Brain microvascular endothelial cell (primary cell): ENCODE measurements at regions not wholly inside any gene's neighbourhood (a gene's known extent, or its start where the extent isn't known, plus 50 kb on each side); places are given as distances from the start of the nearest gene placed in this dataset.

ENCODE experiments used
- DNase-seq: peaks from one replicate; pipeline ENCODE4 v3.0.0-alpha.2; 2020
- H3K27ac ChIP-seq: fragments of 250-450 bp; sonication (Bioruptor Pico); 2 replicates; pipeline ENCODE4 v1.5.1; 2020; ENCODE audit warnings: mild to moderate bottlenecking, moderate library complexity
- H3K27me3 ChIP-seq: fragments of 250-450 bp; sonication (Bioruptor Pico); replicated peaks from 2 replicates; pipeline ENCODE4 v1.5.1; 2020; ENCODE audit warnings: mild to moderate bottlenecking
- H3K36me3 ChIP-seq: fragments of 250-450 bp; sonication (Bioruptor Pico); replicated peaks from 2 replicates; pipeline ENCODE4 v1.5.1; 2020; ENCODE audit warnings: mild to moderate bottlenecking
- H3K4me3 ChIP-seq: 2 replicates; pipeline ENCODE4 v1.5.1; 2011; ENCODE audit warnings: low read depth, mild to moderate bottlenecking, control low read depth, low read length, moderate library complexity
- CTCF ChIP-seq: IDR thresholded peaks from 2 replicates; pipeline ENCODE4 v1.5.1; 2011; ENCODE audit warnings: low read depth, mild to moderate bottlenecking, moderate library complexity, low read length, control low read depth, inconsistent platforms; ENCODE audit errors: missing control alignments
- in situ Hi-C: cut with HindIII; loops from 2 replicates; pipeline ENCODE4 v1.10.0; 2017; ENCODE audit warnings: low sequenced_read_pairs, low pct_ligation_motif_present

GRCh38 chr13:34805347-34805746 lies 136.7 kb upstream of the NBEA start:
- H3K4me3 ChIP-seq, result no peak overlapping the region
- no peak overlapping the region for H3K27ac ChIP-seq
- H3K27me3 ChIP-seq, result no peaks in the 10 kb centered on the region
- H3K36me3 ChIP-seq, result no peaks in the 10 kb centered on the region
- no peak for DNase-seq
- in situ Hi-C loops, result no loop called here
- no peak for TF ChIP-seq CTCF

GRCh38 chr13:34808649-34809048 lies 133.4 kb upstream of the NBEA start:
- no peaks in the 10 kb centered on the region for H3K27me3 ChIP-seq
- no peak for DNase-seq
- no peak overlapping the region for H3K4me3 ChIP-seq
- H3K27ac ChIP-seq, result no peak overlapping the region
- TF ChIP-seq CTCF, result no peak
- in situ Hi-C loops, result no loop called here
- no peaks in the 10 kb centered on the region for H3K36me3 ChIP-seq

- DNase-seq, result no peak
- Histone ChIP-seq H3K27me3 (no peaks in the 10 kb centered on the region), H3K27ac (no peak overlapping the region), H3K4me3 (no peak overlapping the region), H3K36me3 (no peaks in the 10 kb centered on the region)
- no peak for TF ChIP-seq CTCF
- in situ Hi-C loops, result no loop called here
These were observed 131.1 kb upstream of the NBEA start for GRCh38 chr13:34810996-34811395.

GRCh38 chr13:34815526-34815925 lies 126.5 kb upstream of the NBEA start:
- no peak for DNase-seq
- Histone ChIP-seq H3K27me3 (no peaks in the 10 kb centered on the region), H3K36me3 (no peaks in the 10 kb centered on the region), H3K4me3 (no peak overlapping the region), H3K27ac (no peak overlapping the region)
- no peak for TF ChIP-seq CTCF
- in situ Hi-C loops, result no loop called here

GRCh38 chr13:34816245-34816884 lies 125.7 kb upstream of the NBEA start:
- in situ Hi-C loops, result no loop called here
- no peak overlapping the region for H3K27ac ChIP-seq

More at GRCh38 chr13:34816245-34816884, 125.7 kb upstream of the NBEA start:
- no peaks in the 10 kb centered on the region for H3K36me3 ChIP-seq
- no peaks in the 10 kb centered on the region for H3K27me3 ChIP-seq
- TF ChIP-seq CTCF, result no peak
- no peak for DNase-seq
- no peak overlapping the region for H3K4me3 ChIP-seq
